Activated CD8-positive, alpha-beta memory T cell treated with anti-CD3 and anti-CD28 coated beads, Interleukin-2, amount 50 U/mL, for 4 hours (primary cell): ENCODE measurements at regions not wholly inside any gene's neighbourhood (a gene's known extent, or its start where the extent isn't known, plus 50 kb on each side); places are given as distances from the start of the nearest gene placed in this dataset.
"Not testable (repeated sequence)": the region's sequence is repeated elsewhere in the genome, so short reads cannot be mapped to it uniquely, and the experiment has no call there.

Experiments
- DNase-seq: peaks from one replicate; pipeline ENCODE4 v3.0.0-alpha.2; 2020

GRCh38 chr1:224539971-224540370, 76.1 kb upstream of the CNIH3 start:
- DNase-seq = no peak

GRCh38 chr1:224540535-224540934, 75.6 kb upstream of the CNIH3 start:
- no peak for DNase-seq

DNA sequence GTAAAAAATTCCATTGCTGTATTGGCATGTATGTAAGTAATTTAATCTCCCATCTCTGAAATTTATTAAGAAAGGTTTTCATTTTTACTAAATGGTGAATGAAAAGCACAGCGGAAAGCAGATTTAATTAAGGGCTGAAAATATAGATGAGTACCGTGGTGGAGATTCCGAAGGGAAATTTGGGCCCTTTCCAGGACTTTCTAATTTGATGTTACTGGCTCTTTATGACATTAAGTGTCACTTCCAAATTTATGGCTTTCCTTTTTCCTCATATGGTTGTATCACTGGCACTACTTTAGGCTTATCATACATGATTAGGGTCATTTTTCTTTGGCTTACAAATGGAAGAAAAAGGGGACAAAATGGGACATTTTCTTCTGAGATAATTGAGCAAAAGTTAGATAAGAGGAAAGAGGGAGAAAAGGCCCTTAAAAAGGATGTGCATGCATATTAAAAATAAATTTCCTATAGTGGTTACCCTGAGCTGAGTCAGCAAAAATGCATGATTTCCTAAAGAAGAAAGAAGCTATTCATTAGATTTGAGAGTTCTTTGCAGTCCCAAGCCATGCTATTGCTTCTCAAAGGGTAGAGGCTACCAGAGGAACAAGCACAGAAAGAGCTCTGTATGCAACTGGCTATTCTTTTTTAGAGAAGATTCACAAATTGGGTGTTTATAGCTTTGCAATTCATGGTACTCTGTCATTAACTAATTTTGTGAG, 74.9 kb upstream of the CNIH3 start:
- no peak for DNase-seq

DNA sequence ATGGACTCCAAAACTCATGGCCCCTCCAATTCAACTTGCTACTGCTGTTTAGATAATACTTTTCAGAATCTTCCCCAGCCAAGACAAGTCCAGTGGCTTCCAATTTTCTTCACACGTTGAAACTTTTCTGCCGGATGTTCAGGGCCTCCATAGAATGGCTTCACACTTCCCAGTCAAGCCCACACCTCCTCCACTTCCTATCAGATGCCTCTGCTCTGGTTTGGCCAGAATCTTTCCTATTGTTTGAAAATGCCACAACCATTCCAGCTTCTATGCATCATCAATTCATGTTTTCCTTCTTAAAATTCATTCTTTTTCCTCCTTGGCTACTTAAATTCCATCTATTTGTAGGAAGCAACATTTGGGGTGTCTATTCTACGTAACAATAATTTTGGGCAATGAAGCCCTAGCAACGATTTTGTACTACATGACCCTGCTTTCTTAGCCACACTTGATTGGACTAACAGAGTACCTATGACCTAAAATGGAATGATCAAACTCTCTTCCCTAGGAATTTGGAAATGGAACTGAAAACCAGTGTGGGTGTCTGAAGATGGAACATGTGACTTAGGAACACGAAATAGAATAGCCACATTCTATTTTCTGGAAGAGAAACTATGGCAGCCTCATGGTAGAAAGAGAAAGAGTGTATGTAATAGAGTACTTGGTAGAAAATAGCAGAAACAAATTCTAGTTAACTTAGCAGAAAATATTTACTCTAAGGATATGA, 74.1 kb upstream of the CNIH3 start:
- DNase-seq = no peak

DNA sequence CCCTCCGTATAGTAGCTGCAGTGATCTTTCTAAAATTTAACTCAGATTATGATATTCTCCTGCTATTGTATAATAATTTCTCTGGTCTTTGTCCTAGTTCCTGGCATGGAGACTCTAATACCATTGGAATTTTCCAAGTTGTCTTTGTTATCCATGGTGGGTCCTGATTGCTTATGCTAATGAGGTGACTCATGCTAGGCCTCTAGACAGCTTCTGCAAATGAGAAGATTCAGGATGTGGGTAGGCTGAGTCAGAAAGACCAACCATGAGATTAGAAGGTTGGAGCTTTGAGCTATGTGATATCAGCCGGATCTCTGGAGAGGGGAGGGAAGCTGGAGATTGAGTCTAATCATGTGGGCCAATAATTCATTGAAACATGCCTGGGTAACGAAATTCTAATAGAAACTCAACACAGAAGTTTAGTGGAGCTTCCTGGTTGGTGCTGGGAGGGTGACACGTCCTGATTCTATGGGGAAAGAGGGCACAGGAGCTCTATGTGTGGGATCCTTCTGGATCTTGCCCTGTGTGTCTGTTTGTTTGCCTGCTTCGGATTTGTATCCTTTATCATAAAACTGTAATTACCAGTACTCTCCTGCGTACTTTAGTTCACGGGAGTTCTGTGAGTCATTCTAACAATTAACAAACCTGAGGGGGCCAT, 73.2 kb upstream of the CNIH3 start:
- no peak for DNase-seq

GRCh38 chr1:224543453-224543852, 72.7 kb upstream of the CNIH3 start:
- no peak for DNase-seq

GRCh38 chr1:224544346-224545110, 71.6 kb upstream of the CNIH3 start:
- no peak for DNase-seq

DNA sequence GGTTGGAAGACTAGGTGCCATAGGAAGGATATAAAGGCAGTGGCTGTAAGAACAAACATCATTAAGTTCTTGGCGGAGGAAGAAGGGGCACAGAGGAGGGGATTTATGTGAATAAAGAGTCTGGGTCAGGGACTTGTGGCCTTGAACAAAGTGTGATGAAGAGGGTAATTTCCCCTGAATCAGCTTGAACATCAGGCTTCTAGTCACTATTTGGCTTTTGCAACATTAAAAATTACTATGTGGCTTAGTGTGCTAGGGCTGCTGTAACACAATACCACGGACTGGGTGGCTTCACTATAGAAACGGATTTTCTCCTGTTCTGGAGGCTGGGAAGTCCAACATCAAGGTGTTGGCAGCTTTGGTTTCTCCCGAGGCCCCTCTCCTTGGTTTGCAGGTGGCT, 70.5 kb upstream of the CNIH3 start:
- DNase-seq = no peak

DNA sequence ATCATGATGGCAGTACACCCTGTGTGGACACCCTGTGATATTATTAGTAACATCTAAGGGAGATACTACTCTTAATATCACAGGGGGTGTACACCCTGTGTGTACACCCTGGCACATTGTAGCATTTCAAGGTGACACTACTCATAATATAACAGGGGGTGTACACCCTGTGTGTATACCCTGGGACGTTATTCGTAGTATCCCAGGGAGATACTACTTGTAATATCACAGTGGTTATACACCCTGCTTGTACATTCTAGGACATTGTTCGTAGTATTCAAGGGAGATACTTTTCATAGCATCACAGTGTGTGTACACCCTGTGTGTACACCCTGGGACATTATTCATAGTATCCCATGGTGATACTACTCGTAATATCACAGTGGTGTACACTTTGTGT, 67.4 kb upstream of the CNIH3 start:
- no peak for DNase-seq

GRCh38 chr1:224551189-224551588, 64.9 kb upstream of the CNIH3 start:
- DNase-seq = not testable (repeated sequence)

DNA sequence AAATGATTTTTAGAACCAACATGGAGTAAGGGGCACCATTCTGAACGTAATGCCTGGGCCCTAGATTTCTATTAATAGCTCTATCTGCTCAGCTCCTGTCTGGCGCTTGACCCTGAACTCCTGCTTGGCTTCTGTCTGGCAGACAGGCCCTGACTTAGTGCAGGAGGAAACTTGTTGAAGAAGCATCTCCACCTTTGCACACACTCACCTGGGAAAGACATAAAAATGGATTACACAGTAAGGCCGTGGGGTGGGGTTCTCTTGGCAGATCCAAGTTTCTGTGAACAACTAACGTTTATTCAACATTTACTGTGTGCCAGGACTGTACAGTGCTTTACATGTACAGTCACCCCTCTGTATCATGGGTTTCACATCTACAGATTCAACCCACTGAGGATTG, 62.1 kb upstream of the CNIH3 start:
- DNase-seq = no peak

DNA sequence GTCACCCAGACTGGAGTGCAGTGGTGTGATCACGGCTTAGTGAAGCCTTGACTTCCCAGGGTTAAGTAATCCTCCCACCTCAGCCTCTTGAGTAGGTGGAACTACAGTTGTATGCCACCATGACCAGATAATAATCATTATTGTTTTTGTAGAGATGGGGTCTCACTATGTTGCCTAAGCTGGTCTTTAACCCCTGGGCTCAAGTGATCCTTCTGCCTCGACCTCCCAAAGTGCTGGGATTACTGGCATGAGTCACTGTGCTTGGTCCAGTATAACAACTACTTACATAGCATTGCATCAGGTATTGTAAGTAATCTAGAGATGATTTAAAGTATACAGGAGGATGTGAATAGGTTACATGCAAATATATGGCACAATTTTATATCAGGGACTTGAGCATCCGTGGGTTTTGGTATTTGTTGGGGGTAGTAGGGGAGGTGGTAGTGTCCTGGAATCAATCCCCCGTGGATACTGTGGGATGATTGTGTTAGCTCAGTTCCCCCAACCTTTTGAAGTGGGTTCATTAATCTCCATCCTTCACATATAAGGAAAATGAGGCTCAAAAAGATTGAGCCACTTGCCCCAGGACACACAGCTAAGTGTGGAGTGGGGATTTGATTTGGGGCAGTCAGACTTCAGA, 61.4 kb upstream of the CNIH3 start:
- DNase-seq = no peak

DNA sequence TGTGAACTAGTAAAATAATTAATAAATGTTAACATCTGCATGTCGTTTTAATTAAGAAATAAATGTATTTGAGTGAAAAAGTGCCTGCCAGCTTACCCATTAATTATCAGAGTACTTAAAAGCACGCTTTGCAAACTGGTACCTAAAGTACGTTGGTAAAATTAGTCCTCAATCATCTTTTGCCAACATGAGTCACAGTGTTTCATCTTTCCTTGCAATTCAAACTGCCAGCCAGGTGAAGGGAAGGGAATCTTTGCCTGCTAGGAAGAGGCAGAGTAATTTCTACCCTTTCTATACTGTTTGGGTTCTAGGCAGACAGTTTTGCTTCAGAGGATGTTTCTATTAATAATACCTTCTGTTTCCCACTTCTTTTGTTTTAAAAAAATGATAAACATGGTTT, 57.2 kb upstream of the CNIH3 start:
- no peak for DNase-seq

GRCh38 chr1:224559981-224560728, 56.0 kb upstream of the CNIH3 start:
- no peak for DNase-seq

GRCh38 chr1:224562881-224563280, 53.2 kb upstream of the CNIH3 start:
- DNase-seq = not testable (repeated sequence)

GRCh38 chr1:224563666-224564065, 52.5 kb upstream of the CNIH3 start:
- DNase-seq = no peak

DNA sequence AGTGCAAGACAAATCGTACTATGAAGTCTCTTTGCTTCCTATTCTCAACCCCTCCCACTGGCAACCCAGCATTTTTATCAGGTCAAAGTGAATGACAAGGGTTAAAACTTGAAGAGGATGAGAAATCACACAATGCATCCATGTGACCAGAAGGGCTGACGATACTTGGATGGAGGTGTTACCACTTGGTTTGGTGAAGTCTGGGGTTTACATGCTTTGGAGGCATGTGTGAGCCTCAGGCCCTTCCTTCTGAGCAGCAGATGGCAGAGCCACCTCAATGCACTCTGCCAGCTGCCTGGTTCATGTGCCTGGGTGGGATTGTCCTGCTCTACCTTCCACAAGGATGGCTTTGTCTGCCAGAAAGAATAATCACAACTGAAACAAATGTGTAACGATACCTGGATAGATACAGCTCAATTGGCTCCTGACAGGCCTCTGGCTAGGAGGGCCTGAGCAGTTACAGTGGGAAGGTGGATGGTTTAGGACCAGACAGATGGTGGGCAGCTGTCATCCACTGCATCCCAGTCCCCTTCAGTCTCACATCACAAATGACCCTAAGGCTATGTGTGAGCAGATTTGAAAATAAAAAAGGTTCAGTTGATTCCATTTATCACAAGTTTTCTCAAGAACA, 51.5 kb upstream of the CNIH3 start:
- no peak for DNase-seq

DNA sequence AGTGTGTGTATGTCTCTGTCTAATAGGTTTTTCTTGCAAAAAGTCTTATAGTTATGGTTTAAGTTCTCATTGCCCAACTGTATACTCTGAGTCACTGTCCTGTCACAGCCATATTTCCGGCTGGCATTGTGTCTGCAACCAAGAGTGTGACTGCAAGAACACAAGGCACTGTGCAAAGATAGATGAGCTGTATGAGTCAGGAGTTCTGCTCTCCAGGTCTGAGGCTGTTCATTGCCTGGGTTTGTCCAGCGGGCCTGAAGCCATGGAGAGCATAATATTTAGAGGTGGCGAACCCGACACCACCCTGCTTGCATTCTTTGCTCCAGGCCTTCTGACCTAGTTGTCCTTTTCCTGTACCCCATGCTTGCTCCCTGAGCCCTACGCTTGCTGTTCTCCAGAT, 50.9 kb upstream of the CNIH3 start:
- DNase-seq = no peak

- DNase-seq = no peak
Measured at GRCh38 chr1:224565611-224566406, 50.3 kb upstream of the CNIH3 start.
